ENCODE measurements at regions not wholly inside any gene's neighbourhood (a gene's known extent, or its start where the extent isn't known, plus 50 kb on each side); places are given as distances from the start of the nearest gene placed in this dataset.

- TF ChIP-seq CTCF (IDR thresholded peaks at IDR 0.05) (no peak), POLR2A (IDR thresholded peaks at IDR 0.05) (no peak)
Observed at GRCh38 chr1:112850034-112850757, 105.8 kb downstream of the SLC16A1 start.

Data from transverse colon (tissue), 3 donors.